ENCODE measurements at regions not wholly inside any gene's neighbourhood (a gene's known extent, or its start where the extent isn't known, plus 50 kb on each side); places are given as distances from the start of the nearest gene placed in this dataset.

DNA sequence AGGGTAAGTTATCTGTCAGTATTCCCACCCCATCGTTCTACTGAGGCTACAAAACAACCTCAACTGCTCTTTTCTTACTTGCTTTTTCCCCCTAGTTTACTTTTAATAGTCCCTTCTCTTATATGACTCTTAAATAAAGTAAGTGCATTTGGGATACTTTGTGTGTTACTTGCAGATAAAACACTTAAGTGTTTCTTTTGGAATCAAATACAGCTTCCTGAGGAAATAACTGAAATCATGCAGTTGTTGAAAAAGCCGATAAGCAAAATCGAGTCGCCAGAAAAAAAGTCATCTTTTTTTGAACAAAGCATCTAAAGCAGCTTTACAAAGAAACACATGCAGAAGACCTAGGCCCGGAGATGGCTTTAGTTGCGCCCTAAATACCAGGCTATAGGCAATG is 53.5 kb upstream of the EPB41L4A start:
- Histone ChIP-seq H3K27ac (ENCODE audit: low read depth, low read length) (no peak overlapping the region), H3K9me3 (ENCODE audit: insufficient read depth, low read depth, low read length) (no peaks in the 10 kb centered on the region), H4K20me1 (ENCODE audit: insufficient read depth, low read length) (no peaks in the 10 kb centered on the region), H3K79me2 (ENCODE audit: insufficient read depth, low read length) (no peaks in the 10 kb centered on the region), H3K4me1 (ENCODE audit: insufficient read depth, low read length) (peaks cover 4% of the 10 kb centered on the region), H3K4me3 (ENCODE audit: insufficient read depth, low read depth, low read length) (no peak overlapping the region), H3K4me2 (ENCODE audit: low read length) (no peak overlapping the region), H2AFZ (ENCODE audit: low read depth, low read length) (no peak overlapping the region), H3K36me3 (ENCODE audit: insufficient read depth, low read length) (no peaks in the 10 kb centered on the region), H3K27me3 (ENCODE audit: insufficient read depth, low read length) (no peaks in the 10 kb centered on the region), H3K9ac (ENCODE audit: low read length) (no peak overlapping the region)
- H3K27me3 Mint-ChIP-seq (ENCODE audit: low read depth, unreplicated experiment): no peaks in the 10 kb centered on the region
- no peak overlapping the region for H3K27ac Mint-ChIP-seq (ENCODE audit: unreplicated experiment)
- no peaks in the 10 kb centered on the region for H3K36me3 Mint-ChIP-seq (ENCODE audit: low read depth, unreplicated experiment)
- FAIRE-seq (no peak), DNase-seq (ENCODE audit: low read depth) (no peak)
- H3K4me3 Mint-ChIP-seq (ENCODE audit: unreplicated experiment): no peak overlapping the region
- no peaks in the 10 kb centered on the region for H3K9me3 Mint-ChIP-seq (ENCODE audit: unreplicated experiment)
- no peaks in the 10 kb centered on the region for H3K4me1 Mint-ChIP-seq (ENCODE audit: low read depth, unreplicated experiment)
- TF ChIP-seq EZH2 (IDR thresholded peaks at IDR 0.05; ENCODE audit: insufficient read depth, low read length) (no peak), CTCF (IDR thresholded peaks at IDR 0.05; ENCODE audit: insufficient read depth, low read depth, low read length) (no peak)

- H3K27me3 ChIP-seq (ENCODE audit: insufficient read depth, low read length): no peaks in the 10 kb centered on the region
- no peak overlapping the region for H3K27ac ChIP-seq (ENCODE audit: low read depth, low read length)
- Mint-ChIP-seq H3K36me3 (ENCODE audit: low read depth, unreplicated experiment) (peaks cover 3% of the 10 kb centered on the region), H3K9me3 (ENCODE audit: unreplicated experiment) (no peaks in the 10 kb centered on the region), H3K4me1 (ENCODE audit: low read depth, unreplicated experiment) (peaks cover 6% of the 10 kb centered on the region), H3K27me3 (ENCODE audit: low read depth, unreplicated experiment) (no peaks in the 10 kb centered on the region), H3K4me3 (ENCODE audit: unreplicated experiment) (no peak overlapping the region), H3K27ac (ENCODE audit: unreplicated experiment) (no peak overlapping the region)
- no peak overlapping the region for H3K9ac ChIP-seq (ENCODE audit: low read length)
- H2AFZ ChIP-seq (ENCODE audit: low read depth, low read length): no peak overlapping the region
- H3K9me3 ChIP-seq (ENCODE audit: insufficient read depth, low read depth, low read length): no peaks in the 10 kb centered on the region
- no peaks in the 10 kb centered on the region for H4K20me1 ChIP-seq (ENCODE audit: insufficient read depth, low read length)
- H3K36me3 ChIP-seq (ENCODE audit: insufficient read depth, low read length): no peaks in the 10 kb centered on the region
- TF ChIP-seq EZH2 (IDR thresholded peaks at IDR 0.05; ENCODE audit: insufficient read depth, low read length) (no peak), CTCF (IDR thresholded peaks at IDR 0.05; ENCODE audit: insufficient read depth, low read depth, low read length) (no peak)
- peaks cover 4% of the 10 kb centered on the region for H3K4me1 ChIP-seq (ENCODE audit: insufficient read depth, low read length)
- H3K4me3 ChIP-seq (ENCODE audit: insufficient read depth, low read depth, low read length): no peak overlapping the region
- no peak for DNase-seq (ENCODE audit: low read depth)
- no peaks in the 10 kb centered on the region for H3K79me2 ChIP-seq (ENCODE audit: insufficient read depth, low read length)
- no peak for FAIRE-seq
- H3K4me2 ChIP-seq (ENCODE audit: low read length): no peak overlapping the region
These were observed 54.9 kb upstream of the EPB41L4A start for GRCh38 chr5:112473989-112474388.

DNA sequence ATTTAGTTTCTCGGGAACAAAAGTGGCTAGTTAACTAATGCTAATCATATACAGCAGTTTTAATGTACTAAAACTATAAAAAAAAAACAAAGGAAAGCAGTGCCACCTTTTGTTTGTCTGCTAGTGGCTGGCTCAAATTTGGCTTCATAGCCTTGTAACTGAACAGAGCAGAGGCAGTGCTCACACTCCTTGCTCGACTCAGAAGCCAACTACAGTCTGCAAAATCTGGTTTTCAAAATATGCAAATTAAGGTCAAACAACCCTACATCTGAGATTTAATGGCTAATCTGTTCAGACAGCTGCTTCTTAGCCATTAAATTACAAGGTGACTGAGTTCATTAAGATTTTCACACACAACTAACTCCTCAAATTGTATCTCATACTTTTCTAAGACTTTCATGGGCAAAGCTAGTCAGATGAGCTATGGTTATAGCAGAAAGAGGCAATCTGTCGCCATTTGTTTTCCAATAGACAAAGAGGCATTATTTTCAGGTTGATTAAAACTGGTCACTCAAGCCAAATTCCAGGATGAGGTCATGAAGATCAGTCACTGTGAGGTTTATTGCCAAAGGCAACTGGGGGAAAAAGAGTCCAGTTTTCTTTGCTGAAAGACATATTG is 56.8 kb upstream of the EPB41L4A start:
- Mint-ChIP-seq H3K27me3 (ENCODE audit: low read depth, unreplicated experiment) (no peaks in the 10 kb centered on the region), H3K27ac (ENCODE audit: unreplicated experiment) (no peak overlapping the region), H3K9me3 (ENCODE audit: unreplicated experiment) (no peaks in the 10 kb centered on the region), H3K36me3 (ENCODE audit: low read depth, unreplicated experiment) (peaks cover 3% of the 10 kb centered on the region), H3K4me1 (ENCODE audit: low read depth, unreplicated experiment) (peaks cover 21% of the 10 kb centered on the region), H3K4me3 (ENCODE audit: unreplicated experiment) (no peak overlapping the region)
- Histone ChIP-seq H3K36me3 (ENCODE audit: insufficient read depth, low read length) (no peaks in the 10 kb centered on the region), H3K4me2 (ENCODE audit: low read length) (peak overlapping the region; percentile 17), H3K27ac (ENCODE audit: low read depth, low read length) (peak overlapping the region; percentile 5), H3K79me2 (ENCODE audit: insufficient read depth, low read length) (no peaks in the 10 kb centered on the region), H3K4me1 (ENCODE audit: insufficient read depth, low read length) (peaks cover 7% of the 10 kb centered on the region), H3K27me3 (ENCODE audit: insufficient read depth, low read length) (no peaks in the 10 kb centered on the region), H2AFZ (ENCODE audit: low read depth, low read length) (no peak overlapping the region), H4K20me1 (ENCODE audit: insufficient read depth, low read length) (no peaks in the 10 kb centered on the region), H3K9ac (ENCODE audit: low read length) (no peak overlapping the region), H3K9me3 (ENCODE audit: insufficient read depth, low read depth, low read length) (no peaks in the 10 kb centered on the region), H3K4me3 (ENCODE audit: insufficient read depth, low read depth, low read length) (no peak overlapping the region)
- FAIRE-seq: no peak
- TF ChIP-seq CTCF (IDR thresholded peaks at IDR 0.05; ENCODE audit: insufficient read depth, low read depth, low read length) (no peak), EZH2 (IDR thresholded peaks at IDR 0.05; ENCODE audit: insufficient read depth, low read length) (no peak)
- DNase-seq (ENCODE audit: low read depth): peak; percentile 17

Data from astrocyte (in vitro differentiated cells and primary cell).